Heart left ventricle (tissue), 16 donors: ENCODE measurements at regions not wholly inside any gene's neighbourhood (a gene's known extent, or its start where the extent isn't known, plus 50 kb on each side); places are given as distances from the start of the nearest gene placed in this dataset.

Source experiments
- ATAC-seq, 4 donors: fragments of 200-7000 bp; cut with Tn5 transposase; one replicate each; pipeline ENCODE4 v1.9.1; 2020 to 2022; ENCODE audit warnings: moderate library complexity in 4 of 4, mild to moderate bottlenecking in 3 of 4, moderate number of reproducible peaks in 1 of 4
- DNase-seq, 5 donors: peaks; one replicate each; pipeline ENCODE4 v3.0.0-alpha.2; 2020
- H3K27ac ChIP-seq, 12 donors: fragments of 200-600 bp; sonication (generic) in 4 of 12; one replicate each; pipeline versions ENCODE4 v1.5.0 to v1.8.0; 2016 to 2022; ENCODE audit warnings: mild to moderate bottlenecking in 2 of 12
- H3K27me3 ChIP-seq, 9 donors: fragments of 200-600 bp; sonication (generic) in 2 of 9; one replicate each; pipeline versions ENCODE4 v1.5.1 to v1.8.0; 2016 to 2022; ENCODE audit warnings: mild to moderate bottlenecking in 3 of 9
- H3K36me3 ChIP-seq, 9 donors: fragments of 200-600 bp; sonication (generic) in 2 of 9; one replicate each; pipeline versions ENCODE4 v1.5.0 to v1.8.0; 2018 to 2022; ENCODE audit warnings: mild to moderate bottlenecking in 2 of 9
- H3K4me1 ChIP-seq, 12 donors: fragments of 200-600 bp; sonication (generic) in 4 of 12; one replicate each; pipeline versions ENCODE4 v1.5.0 to v1.8.0; 2016 to 2022; ENCODE audit warnings: mild to moderate bottlenecking in 3 of 12
- H3K4me3 ChIP-seq, 12 donors: fragments of 200-600 bp; sonication (generic) in 4 of 12; one replicate each; pipeline versions ENCODE4 v1.5.0 to v1.8.0; 2017 to 2022; ENCODE audit warnings: mild to moderate bottlenecking in 9 of 12, moderate library complexity in 4 of 12
- H3K9me3 ChIP-seq, 12 donors: fragments of 200-600 bp; sonication (generic) in 4 of 12; one replicate each; pipeline versions ENCODE4 v1.5.0 to v1.8.0; 2016 to 2022; ENCODE audit warnings: mild to moderate bottlenecking in 1 of 12
- CTCF ChIP-seq, 12 donors: fragments of 200-600 bp; sonication (generic) in 4 of 12; IDR thresholded peaks; one replicate each; pipeline versions ENCODE4 v1.5.0 to v1.8.0; 2018 to 2022; ENCODE audit warnings: antibody characterized with exemption in 12 of 12, mild to moderate bottlenecking in 5 of 12
- POLR2A ChIP-seq, 2 donors: fragments of 450-650 bp; IDR thresholded peaks; one replicate each; pipeline ENCODE4 v1.6.1; 2017; ENCODE audit warnings: antibody characterized with exemption in 2 of 2, mild to moderate bottlenecking in 2 of 2, moderate library complexity in 2 of 2
- WGBS, 4 donors: extraction: QIAGEN DNeasy Blood & Tissue Kit in 2 of 4; methylation state at CpG; one replicate each; pipeline versions ENCODE4 v1.1.5 to v1.1.7; 2013 to 2018; 5-methylcytosine and 5-hydroxymethylcytosine counted together
- intact Hi-C, 10 donors: fragments of 100-400 bp; cut with DNase I; formaldehyde crosslinking; loops; one replicate each; pipeline versions ENCODE4 v1.11.1 to v1.14.2; 2022
- donor health status: ischemic (EF 13 %, LVEDD 7.1; RV severe dilation, severe dysfunction).
- donor health status: healthy with polysubstance abuse.
- donor health status: DM: no; HTN: yes; CAD: no.
- donor health status: DM: no; HTN: no; CAD: no.
- donor health status: ischemic (EF 25% LVEDD 6.9; RV normal size, moderate dysfunction).
- donor health status: ischemic (EF 25% LVEDD 5.7; RV mildly dilated, moderate dysfunction).
- donor health status: healthy.
- donor health status: DM: yes; HTN: yes; CAD: no.
- donor health status: ischemic (EF 35%, LVEDD 5.7; RV mildly dilated, moderate dysfunction).
- donor health status: nonischemic (EF 11% LVEDD 7.7; RV severe dilation, severe dysfunction).
- donor health status: DM: yes; HTN: yes; CAD: no.
- donor health status: PGD.
- donor health status: ischemic (EF 29% LVEDD 5.4; RV normal size, mild dysfunction).
- donor health status: nonischemic (EF 23%, LVEDD 6.1; RV moderate dilation, normal function).

GRCh38 chr20:57988422-57988821, 240.0 kb downstream of the ANKRD60 start:
- no peak overlapping the region for H3K4me3 ChIP-seq
- DNase-seq (no peak), ATAC-seq (no peak)
- intact Hi-C loops = loop anchor here in 1 of 10 donors (10.0 kb wide), 1 partner anchor 64 kb away; no protein-coding TSS in a partner anchor
- H3K4me1 ChIP-seq = peaks cover 0 to 24% (median 5%) of the 10 kb centered on the region in 12 donors
- H3K9me3 ChIP-seq = no peaks in the 10 kb centered on the region
- no peaks in the 10 kb centered on the region for H3K36me3 ChIP-seq
- WGBS, 4 donors = 92 to 98% (median 94%) methylated on average over 3 of the region's 3 CpGs
- TF ChIP-seq POLR2A (IDR thresholded peaks at IDR 0.05) = no peak
- TF ChIP-seq CTCF (IDR thresholded peaks at IDR 0.05) = no peak
- no peaks in the 10 kb centered on the region for H3K27me3 ChIP-seq
- H3K27ac ChIP-seq = no peak overlapping the region

GRCh38 chr20:57987659-57988058, 240.8 kb downstream of the ANKRD60 start:
- no peaks in the 10 kb centered on the region for H3K27me3 ChIP-seq
- H3K36me3 ChIP-seq = no peaks in the 10 kb centered on the region
- peaks cover 0 to 24% (median 5%) of the 10 kb centered on the region in 12 donors for H3K4me1 ChIP-seq
- no peak for ATAC-seq
- no peak for DNase-seq
- no peaks in the 10 kb centered on the region for H3K9me3 ChIP-seq
- H3K4me3 ChIP-seq = no peak overlapping the region
- intact Hi-C loops = loop anchor here in 1 of 10 donors (10.0 kb wide), 1 partner anchor 63 kb away; no protein-coding TSS in a partner anchor
- TF ChIP-seq CTCF (IDR thresholded peaks at IDR 0.05) (no peak), POLR2A (IDR thresholded peaks at IDR 0.05) (no peak)
- H3K27ac ChIP-seq = no peak overlapping the region
- WGBS, 4 donors = 90 to 95% (median 93%) methylated on average over 6 of the region's 6 CpGs

GRCh38 chr20:57986666-57987065, 241.8 kb downstream of the ANKRD60 start:
- H3K4me3 ChIP-seq = no peak overlapping the region
- H3K4me1 ChIP-seq = peaks cover 0 to 24% (median 5%) of the 10 kb centered on the region in 12 donors
- ATAC-seq (no peak), DNase-seq (no peak)
- intact Hi-C loops = loop anchor here in 1 of 10 donors (10.0 kb wide), 1 partner anchor 62 kb away; no protein-coding TSS in a partner anchor
- no peaks in the 10 kb centered on the region for H3K36me3 ChIP-seq
- no peak overlapping the region for H3K27ac ChIP-seq
- H3K9me3 ChIP-seq = no peaks in the 10 kb centered on the region
- WGBS, 4 donors = 54 to 59% (median 56%) methylated on average over 3 to 6 of the region's 6 CpGs
- TF ChIP-seq CTCF (IDR thresholded peaks at IDR 0.05) (no peak), POLR2A (IDR thresholded peaks at IDR 0.05) (no peak)
- H3K27me3 ChIP-seq = no peaks in the 10 kb centered on the region

GRCh38 chr20:57985278-57985677, 243.2 kb downstream of the ANKRD60 start:
- H3K4me1 ChIP-seq = peaks cover 0 to 19% (median 0%) of the 10 kb centered on the region in 12 donors
- ATAC-seq (peak; percentile 28 to 66 (median 38)), DNase-seq (peak in 4 of 5 donors; percentile 37 to 65 (median 48))

More at GRCh38 chr20:57985278-57985677, 243.2 kb downstream of the ANKRD60 start:
- intact Hi-C loops = loop anchor here in 1 of 10 donors (10.0 kb wide), 1 partner anchor 60 kb away; no protein-coding TSS in a partner anchor
- Histone ChIP-seq H3K9me3 (no peaks in the 10 kb centered on the region), H3K27me3 (no peaks in the 10 kb centered on the region), H3K27ac (no peak overlapping the region), H3K4me3 (no peak overlapping the region), H3K36me3 (no peaks in the 10 kb centered on the region)
- TF ChIP-seq POLR2A (IDR thresholded peaks at IDR 0.05) = no peak
- no peak for TF ChIP-seq CTCF (IDR thresholded peaks at IDR 0.05)
- WGBS, 4 donors = 38 to 54% (median 47%) methylated on average over 5 of the region's 5 CpGs
